ENCODE measurements at regions not wholly inside any gene's neighbourhood (a gene's known extent, or its start where the extent isn't known, plus 50 kb on each side); places are given as distances from the start of the nearest gene placed in this dataset.
A peak's percentile ranks its signal among the peaks of the same experiment; 100 is the strongest.
"Not testable (repeated sequence)": the region's sequence is repeated elsewhere in the genome, so short reads cannot be mapped to it uniquely, and the experiment has no call there.

- DNase-seq (ENCODE audit: low spot score), result not testable (repeated sequence)
Measured at GRCh38 chr21:32823296-32823695, 51.7 kb upstream of the PAXBP1 start.

- DNase-seq (ENCODE audit: low spot score), result no peak
Measured at GRCh38 chr21:32824950-32825349, 53.4 kb upstream of the PAXBP1 start.

- DNase-seq (ENCODE audit: low spot score), result peak; percentile 61
Measured at GRCh38 chr21:32826329-32827167, 55.0 kb upstream of the PAXBP1 start.

GRCh38 chr21:32828908-32829307 is 57.4 kb upstream of the PAXBP1 start:
- DNase-seq (ENCODE audit: low spot score), result no peak

GRCh38 chr21:32829504-32829903 is 57.9 kb upstream of the PAXBP1 start:
- DNase-seq (ENCODE audit: low spot score), result no peak

GRCh38 chr21:32831779-32832178 is 60.2 kb upstream of the PAXBP1 start:
- not testable (repeated sequence) for DNase-seq (ENCODE audit: low spot score)

GRCh38 chr21:32834211-32834915 is 62.8 kb upstream of the PAXBP1 start:
- no peak for DNase-seq (ENCODE audit: low spot score)

- no peak for DNase-seq (ENCODE audit: low spot score)
Measured at GRCh38 chr21:32834916-32835235, 63.3 kb upstream of the PAXBP1 start.

GRCh38 chr21:32842146-32842545 is 70.6 kb upstream of the PAXBP1 start:
- DNase-seq (ENCODE audit: low spot score), result no peak

- no peak for DNase-seq (ENCODE audit: low spot score)
Measured at GRCh38 chr21:32843561-32843960, 72.0 kb upstream of the PAXBP1 start.

GRCh38 chr21:32844076-32844475 is 72.5 kb upstream of the PAXBP1 start:
- no peak for DNase-seq (ENCODE audit: low spot score)

- DNase-seq (ENCODE audit: low spot score), result no peak
Measured at GRCh38 chr21:32844653-32845436, 73.3 kb upstream of the PAXBP1 start.

- DNase-seq (ENCODE audit: low spot score), result no peak
Measured at GRCh38 chr21:32858628-32859027, 87.1 kb upstream of the PAXBP1 start.

- no peak for DNase-seq (ENCODE audit: low spot score)
Measured at GRCh38 chr21:32860399-32860798, 88.8 kb upstream of the PAXBP1 start.

- DNase-seq (ENCODE audit: low spot score), result no peak
Measured at GRCh38 chr21:32861866-32862265, 90.3 kb upstream of the PAXBP1 start.

GRCh38 chr21:32867597-32867996 is 96.0 kb upstream of the PAXBP1 start:
- no peak for DNase-seq (ENCODE audit: low spot score)

- DNase-seq (ENCODE audit: low spot score), result no peak
Measured at GRCh38 chr21:32868631-32869454, 97.3 kb upstream of the PAXBP1 start.

- no peak for DNase-seq (ENCODE audit: low spot score)
Measured at GRCh38 chr21:32869459-32869858, 97.9 kb upstream of the PAXBP1 start.

GRCh38 chr21:32876426-32876825 is 104.9 kb upstream of the PAXBP1 start:
- no peak for DNase-seq (ENCODE audit: low spot score)

- not testable (repeated sequence) for DNase-seq (ENCODE audit: low spot score)
Measured at GRCh38 chr21:32877888-32878287, 106.3 kb upstream of the PAXBP1 start.

GRCh38 chr21:32878661-32879060 is 107.1 kb upstream of the PAXBP1 start:
- no peak for DNase-seq (ENCODE audit: low spot score)

GRCh38 chr21:32881458-32881857 is 109.9 kb upstream of the PAXBP1 start:
- no peak for DNase-seq (ENCODE audit: low spot score)

All from kidney capillary endothelial cell (primary cell).